ENCODE measurements at regions not wholly inside any gene's neighbourhood (a gene's known extent, or its start where the extent isn't known, plus 50 kb on each side); places are given as distances from the start of the nearest gene placed in this dataset.
"Not testable (repeated sequence)": the region's sequence is repeated elsewhere in the genome, so short reads cannot be mapped to it uniquely, and the experiment has no call there.

GRCh38 chr20:12250661-12251060 lies 333.0 kb downstream of the BTBD3 start:
- not testable (repeated sequence) for TF ChIP-seq HOXA7 (CRISPR knock-in tag; IDR thresholded peaks at IDR 0.05; ENCODE audit: borderline replicate concordance); ZNF37A (tag by site-specific recombination; IDR thresholded peaks at IDR 0.05); AEBP2 (tag by site-specific recombination; IDR thresholded peaks at IDR 0.05; ENCODE audit: borderline replicate concordance); CTCF (tag by site-specific recombination; IDR thresholded peaks at IDR 0.05); ZNF580 (tag by site-specific recombination; IDR thresholded peaks at IDR 0.05); ZNF626 (tag by site-specific recombination; IDR thresholded peaks at IDR 0.05); ZSCAN5A (tag by site-specific recombination; IDR thresholded peaks at IDR 0.05); ZNF571 (tag by site-specific recombination; IDR thresholded peaks at IDR 0.05); ZNF701 (tag by site-specific recombination; IDR thresholded peaks at IDR 0.05); PATZ1 (tag by site-specific recombination; IDR thresholded peaks at IDR 0.05)
